C4-2B (cell line): ENCODE measurements at regions not wholly inside any gene's neighbourhood (a gene's known extent, or its start where the extent isn't known, plus 50 kb on each side); places are given as distances from the start of the nearest gene placed in this dataset.

Experiments
- CTCF ChIP-seq: fragments of 450-650 bp; conservative IDR thresholded peaks from 2 replicates; pipeline ENCODE4 v1.5.1; 2017; ENCODE audit warnings: mild to moderate bottlenecking
- ZFX ChIP-seq: fragments of 450-650 bp; IDR thresholded peaks from 2 replicates; pipeline ENCODE4 v1.6.1; 2017

DNA sequence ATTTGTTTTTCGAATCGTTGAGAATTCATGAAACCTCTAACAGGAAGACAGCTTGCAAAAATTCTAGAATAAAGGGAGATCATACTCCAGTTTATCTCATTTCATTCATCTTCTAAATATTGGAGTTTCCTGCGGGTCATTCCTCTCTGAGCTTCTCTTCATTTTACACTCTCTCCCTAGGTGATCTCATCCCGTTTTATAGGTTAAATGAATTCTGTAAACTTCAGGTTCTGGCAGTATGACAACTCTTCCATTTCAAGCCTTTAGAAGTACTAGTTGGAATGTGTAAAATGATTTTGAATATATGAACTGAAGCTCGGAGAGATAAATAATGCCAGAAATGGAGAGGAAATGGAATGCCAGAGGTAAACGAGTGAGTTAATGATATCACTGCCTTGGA lies 312.4 kb downstream of the METTL4 start:
- TF ChIP-seq CTCF (no peak), ZFX (no peak)
